Stimulated activated CD4-positive, alpha-beta T cell treated with anti-CD3 and anti-CD28 coated beads, Interleukin-4, amount 100 ng/mL, for 24 hours (primary cell): ENCODE measurements at regions not wholly inside any gene's neighbourhood (a gene's known extent, or its start where the extent isn't known, plus 50 kb on each side); places are given as distances from the start of the nearest gene placed in this dataset.

Source experiments
- DNase-seq: peaks from one replicate; pipeline ENCODE4 v3.0.0-alpha.2; 2020

- DNase-seq: no peak
Measured at GRCh38 chr2:239905884-239906654, 119.1 kb downstream of the NDUFA10 start.

- no peak for DNase-seq
Measured at GRCh38 chr2:239905306-239905705, 119.8 kb downstream of the NDUFA10 start.

DNA sequence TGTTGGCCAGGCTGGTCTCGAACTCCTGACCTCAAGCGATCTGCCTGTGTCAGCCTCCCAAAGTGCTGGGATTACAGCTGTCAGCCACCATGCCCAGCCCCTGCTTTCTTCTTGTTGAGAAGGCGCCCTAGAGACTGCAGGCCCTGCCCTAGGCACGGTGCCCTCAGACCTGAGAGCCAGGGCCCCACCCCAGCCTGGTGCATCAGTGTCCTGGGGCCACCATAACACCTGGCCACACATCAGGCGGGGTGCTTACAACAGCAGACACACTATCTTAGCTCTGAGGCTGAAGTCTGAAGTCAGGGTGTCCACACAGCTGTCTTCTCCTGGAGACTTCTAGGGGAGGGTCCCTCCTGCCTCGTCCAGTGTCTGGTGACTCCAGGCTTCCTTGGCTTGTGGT, 120.6 kb downstream of the NDUFA10 start:
- DNase-seq: no peak

DNA sequence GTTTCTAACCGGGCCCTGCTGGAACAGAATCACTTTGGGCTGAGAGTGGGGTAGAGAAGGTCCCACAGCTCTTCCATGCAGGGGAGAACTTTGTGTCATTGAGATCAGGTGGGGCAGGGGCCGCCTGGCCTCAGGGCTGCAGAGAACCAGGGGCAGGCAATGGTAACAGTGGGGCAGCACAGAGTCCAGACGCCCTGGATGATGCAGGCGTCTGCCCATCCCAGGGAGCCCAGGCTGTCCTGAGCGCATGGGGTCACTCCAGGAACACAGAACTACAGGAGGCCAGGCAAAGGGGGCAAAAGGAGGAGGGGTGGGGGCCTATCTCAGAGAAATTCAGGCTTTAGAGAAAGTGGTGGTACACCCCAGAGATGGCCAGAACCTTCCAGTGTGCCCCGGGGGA, 121.3 kb downstream of the NDUFA10 start:
- no peak for DNase-seq

DNA sequence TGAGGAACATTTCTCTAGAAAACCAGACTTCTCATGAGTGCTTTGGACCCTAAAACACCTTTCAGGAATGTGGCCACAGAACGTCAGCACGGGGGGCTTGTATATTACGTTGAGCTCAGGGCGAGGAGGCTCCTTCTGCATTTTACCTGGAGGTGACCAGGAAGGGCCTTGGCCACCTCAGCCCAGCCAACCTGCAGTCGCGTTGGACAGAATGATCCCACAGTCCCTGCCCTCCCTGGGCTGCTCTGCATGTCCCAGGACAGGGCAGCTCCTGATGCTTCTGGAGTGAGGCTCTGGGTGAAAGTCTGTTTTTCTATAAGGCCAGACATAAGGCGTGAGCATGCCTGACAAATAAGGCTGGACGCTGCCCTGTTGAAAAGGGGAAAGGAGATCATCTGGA, 121.9 kb downstream of the NDUFA10 start:
- no peak for DNase-seq

DNA sequence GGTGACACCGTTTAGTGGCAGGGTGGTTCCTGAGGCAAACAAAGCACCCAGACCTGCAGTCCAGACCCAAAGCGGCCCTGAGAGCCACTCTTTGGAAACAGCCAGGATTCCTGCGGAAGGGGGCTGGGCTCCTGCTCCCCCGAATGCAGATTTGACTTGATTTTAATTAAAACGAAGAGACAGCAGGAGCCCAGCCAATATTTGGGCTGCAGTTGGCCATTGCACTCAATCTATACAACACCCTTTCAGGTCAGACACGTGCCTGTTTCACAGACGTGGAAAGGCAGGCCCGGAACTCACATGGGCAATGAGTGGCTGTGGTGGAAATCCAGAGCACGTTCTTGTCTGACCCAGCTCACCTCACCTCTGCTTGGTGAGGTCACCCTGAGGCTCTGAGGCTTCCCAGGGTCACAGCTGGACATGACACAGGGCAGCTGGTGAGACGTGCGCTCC, 122.4 kb downstream of the NDUFA10 start:
- DNase-seq: no peak

GRCh38 chr2:239898292-239898925, 126.7 kb downstream of the NDUFA10 start:
- no peak for DNase-seq

DNA sequence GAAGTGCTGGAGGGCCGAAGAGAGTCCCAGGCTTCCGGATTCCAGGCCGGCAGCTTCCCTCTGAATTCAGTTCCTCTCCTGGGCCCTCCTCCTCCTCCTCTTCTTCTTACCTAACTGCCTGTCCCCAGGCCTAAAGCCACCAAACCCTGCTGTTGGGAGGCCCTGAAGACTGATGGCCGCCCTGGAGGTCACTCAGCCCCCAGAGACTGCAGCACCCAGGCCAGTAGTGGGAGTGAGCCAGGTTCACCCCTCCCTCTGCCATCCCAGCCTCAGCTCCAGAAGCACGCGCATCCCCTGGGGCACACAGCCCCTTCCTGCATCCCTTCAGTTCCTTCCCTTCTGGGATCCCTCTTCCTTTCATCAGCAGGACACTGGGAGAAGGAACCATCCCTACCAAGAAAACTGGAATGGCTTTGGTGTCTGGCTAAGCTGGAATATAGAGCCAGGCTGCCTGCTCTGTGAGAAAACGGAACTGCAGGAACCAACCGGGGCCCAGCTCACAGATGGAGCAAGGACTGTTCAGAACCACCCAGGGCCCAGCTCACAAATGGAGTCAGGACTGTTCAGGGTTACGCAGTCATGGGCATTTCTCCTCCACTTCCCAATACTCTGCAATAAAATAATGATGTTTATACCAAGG, 127.4 kb downstream of the NDUFA10 start:
- DNase-seq: no peak

GRCh38 chr2:239896075-239896474, 129.1 kb downstream of the NDUFA10 start:
- no peak for DNase-seq

- no peak for DNase-seq
Measured at GRCh38 chr2:239895669-239896068, 129.5 kb downstream of the NDUFA10 start.

- DNase-seq: no peak
Measured at GRCh38 chr2:239895116-239895515, 130.0 kb downstream of the NDUFA10 start.

DNA sequence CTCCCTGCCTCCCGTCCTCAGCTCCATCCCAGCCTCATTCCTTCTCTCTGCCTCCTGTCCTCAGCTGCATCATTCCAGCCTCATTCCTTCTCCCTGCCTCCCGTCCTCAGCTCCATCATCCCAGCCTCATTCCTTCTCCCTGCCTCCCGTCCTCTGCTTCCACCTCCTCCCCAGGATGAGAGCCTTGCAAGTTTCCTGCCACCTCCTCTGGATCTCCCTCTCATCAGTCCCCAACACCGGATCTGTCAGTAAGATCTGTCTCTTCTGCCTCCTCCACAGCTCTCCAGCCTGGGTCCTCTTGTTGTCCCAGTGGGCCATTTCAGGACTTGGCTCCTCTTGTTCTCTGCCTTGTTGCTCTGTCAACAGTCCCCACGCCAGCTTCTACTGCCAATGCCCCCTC, 130.9 kb downstream of the NDUFA10 start:
- no peak for DNase-seq

- no peak for DNase-seq
Measured at GRCh38 chr2:239893236-239893515, 132.0 kb downstream of the NDUFA10 start.

GRCh38 chr2:239892441-239893235, 132.5 kb downstream of the NDUFA10 start:
- no peak for DNase-seq

DNA sequence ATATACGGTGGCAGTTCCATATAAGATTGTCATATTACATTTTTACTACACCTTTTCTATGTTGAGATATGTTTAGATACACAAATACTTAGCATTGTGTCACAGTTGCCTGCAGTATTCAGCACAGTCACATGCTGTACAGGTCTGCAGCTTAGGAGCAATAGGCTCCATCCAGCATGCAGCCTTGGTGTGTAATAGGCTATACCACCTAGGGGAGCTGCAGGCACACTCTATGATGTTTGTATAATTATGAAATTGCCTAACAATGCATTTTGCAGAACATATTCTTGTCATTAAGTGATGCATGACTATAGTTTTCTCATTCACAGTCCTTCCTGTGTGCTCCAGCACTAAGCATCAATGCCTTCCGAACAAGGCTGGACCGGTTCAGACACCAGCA, 133.4 kb downstream of the NDUFA10 start:
- no peak for DNase-seq

DNA sequence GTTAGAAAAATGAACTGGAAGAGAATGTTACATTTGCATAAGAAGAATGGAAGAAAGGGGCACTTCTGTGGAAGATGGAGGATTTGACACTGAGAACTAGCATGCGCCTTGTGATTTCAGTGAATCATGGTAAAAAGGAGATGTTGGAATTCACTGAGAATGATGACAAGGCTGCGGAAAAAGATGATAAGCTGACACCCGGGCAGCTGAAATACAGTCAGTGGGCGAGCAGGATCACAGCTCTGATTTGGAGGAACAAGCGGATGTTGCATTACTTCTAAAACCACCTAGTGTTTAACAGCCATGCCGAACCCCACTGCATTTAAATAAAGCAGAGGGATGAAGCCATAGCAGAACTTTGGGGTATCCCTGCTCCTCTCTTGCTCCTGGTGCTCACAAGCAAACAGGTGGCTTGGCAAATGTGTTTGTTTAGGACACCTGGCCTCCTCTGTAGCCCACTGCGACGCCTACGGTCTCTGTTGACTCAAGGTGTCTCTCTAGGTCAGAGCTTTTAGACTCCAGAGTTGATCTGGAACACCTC, 134.9 kb downstream of the NDUFA10 start:
- DNase-seq: no peak

- DNase-seq: no peak
Measured at GRCh38 chr2:239889641-239890121, 135.5 kb downstream of the NDUFA10 start.

DNA sequence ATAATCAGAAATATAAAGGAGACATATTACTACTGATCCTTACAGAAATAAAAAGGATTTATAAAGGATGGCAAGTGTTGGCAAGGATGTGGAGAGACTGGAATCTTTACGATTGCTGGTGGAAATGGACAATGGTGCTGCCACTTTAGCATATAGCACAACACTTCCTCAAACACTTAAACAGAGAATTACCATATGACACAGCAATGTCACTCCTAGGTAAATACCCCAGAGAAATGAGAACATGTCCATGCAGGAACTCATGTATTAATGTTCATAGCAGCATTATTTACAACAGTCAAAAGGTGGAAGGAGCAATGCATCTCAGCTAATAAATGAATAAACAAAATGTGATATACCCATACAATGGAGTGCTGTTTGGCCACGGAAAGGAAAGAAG, 137.5 kb downstream of the NDUFA10 start:
- DNase-seq: no peak

DNA sequence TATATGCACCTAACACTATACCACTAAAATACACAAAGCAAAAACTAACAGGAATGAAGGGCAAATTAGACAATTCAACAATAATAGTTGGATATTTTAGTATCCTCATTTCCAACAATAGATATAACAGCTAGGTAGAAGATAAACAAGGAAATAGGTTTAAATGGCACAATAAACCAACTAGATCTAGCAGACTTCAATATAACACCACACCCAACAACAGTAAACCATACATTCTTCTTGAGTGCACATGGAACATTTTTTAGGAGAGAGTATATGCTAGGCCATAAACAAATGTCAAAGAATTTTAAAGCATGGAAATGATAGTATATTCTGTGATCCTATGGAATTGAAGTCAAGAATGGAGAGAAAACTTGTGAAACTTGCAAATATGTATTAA, 138.4 kb downstream of the NDUFA10 start:
- DNase-seq: no peak

- no peak for DNase-seq
Measured at GRCh38 chr2:239884875-239885274, 140.3 kb downstream of the NDUFA10 start.

GRCh38 chr2:239884051-239884405, 141.1 kb downstream of the NDUFA10 start:
- no peak for DNase-seq

GRCh38 chr2:239883326-239884050, 141.7 kb downstream of the NDUFA10 start:
- no peak for DNase-seq

GRCh38 chr2:239882781-239883180, 142.4 kb downstream of the NDUFA10 start:
- no peak for DNase-seq
